ENCODE measurements at regions not wholly inside any gene's neighbourhood (a gene's known extent, or its start where the extent isn't known, plus 50 kb on each side); places are given as distances from the start of the nearest gene placed in this dataset.
"Not testable (repeated sequence)": the region's sequence is repeated elsewhere in the genome, so short reads cannot be mapped to it uniquely, and the experiment has no call there.

GRCh38 chr10:3318480-3318807 is 145.9 kb upstream of the PITRM1 start:
- TF ChIP-seq POLR2A (IDR thresholded peaks at IDR 0.05; ENCODE audit: low read depth, low read length); TAF1 (IDR thresholded peaks at IDR 0.05; ENCODE audit: borderline replicate concordance, low read depth, low read length): not testable (repeated sequence)

All from GM12892 (cell line).